Fibroblast of villous mesenchyme (primary cell): ENCODE measurements at regions not wholly inside any gene's neighbourhood (a gene's known extent, or its start where the extent isn't known, plus 50 kb on each side); places are given as distances from the start of the nearest gene placed in this dataset. TPM values are rescaled to one million over a fixed set of nuclear protein-coding genes. Genes with fewer than 3 reads are reported as not detected.

ENCODE experiments used
- DNase-seq: peaks from one replicate; pipeline ENCODE4 v3.0.0-alpha.2; 2010; ENCODE audit warnings: low read depth
- H3K4me3 ChIP-seq: 2 replicates; pipeline ENCODE4 v1.5.1; 2011; ENCODE audit warnings: low read depth, mild to moderate bottlenecking, low read length
- CTCF ChIP-seq: IDR thresholded peaks from 2 replicates; pipeline ENCODE4 v1.5.1; 2012; ENCODE audit warnings: low read depth, mild to moderate bottlenecking, low read length; ENCODE audit not compliant: insufficient read depth
- small RNA-seq: library from RNA; depleted of rRNA; stranded (forward); fragments of <200 nt; gene quantifications from one replicate; pipeline ENCODE3, GENCODE V24; 2012

- TF ChIP-seq CTCF: no peak
- DNase-seq: no peak
- H3K4me3 ChIP-seq: no peak overlapping the region
Observed at GRCh38 chr4:151820004-151820403, 59.2 kb upstream of the GATB start.

GRCh38 chr4:151811403-151811802, 50.6 kb upstream of the GATB start:
- TF ChIP-seq CTCF: no peak
- no peak for DNase-seq
- H3K4me3 ChIP-seq: no peak overlapping the region

Small RNAs in the stretch of these regions (small RNA-seq; reads per million reads assigned to genes)
- gene RN7SL446P: not detected
- gene RNA5SP169: not detected
